SK-N-SH treated with all-trans-retinoic acid at 6 μM for 48 hours (cell line): ENCODE measurements at regions not wholly inside any gene's neighbourhood (a gene's known extent, or its start where the extent isn't known, plus 50 kb on each side); places are given as distances from the start of the nearest gene placed in this dataset.

Source experiments
- ATAC-seq: fragments of 200-7000 bp; cut with Tn5 transposase; 3 replicates; pipeline ENCODE4 v1.9.1; 2020; ENCODE audit warnings: mild to moderate bottlenecking, moderate library complexity
- ARNTL ChIP-seq: fragments of 450-650 bp; formaldehyde crosslinking; IDR thresholded peaks from 2 replicates; pipeline ENCODE4 v1.5.0; 2020; ENCODE audit warnings: low read depth, mild to moderate bottlenecking, moderate library complexity, borderline replicate concordance
- CSDC2 ChIP-seq: fragments of 250-450 bp; sonication (Bioruptor Pico); IDR thresholded peaks from 2 replicates; pipeline ENCODE4 v1.5.0; 2020; ENCODE audit warnings: mild to moderate bottlenecking, moderate library complexity
- ESRRG ChIP-seq: fragments of 250-450 bp; sonication (Bioruptor Pico); IDR thresholded peaks from 2 replicates; pipeline ENCODE4 v1.6.1; 2021; ENCODE audit warnings: mild to moderate bottlenecking
- GLIS3 ChIP-seq: fragments of 250-450 bp; sonication (Bioruptor Pico); IDR thresholded peaks from 2 replicates; pipeline ENCODE4 v1.5.0; 2020; ENCODE audit warnings: mild to moderate bottlenecking, moderate library complexity
- ISL1 ChIP-seq: fragments of 250-450 bp; sonication (Bioruptor Pico); IDR thresholded peaks from 2 replicates; pipeline ENCODE4 v2.1.2; 2022; ENCODE audit warnings: mild to moderate bottlenecking, moderate library complexity
- OSR1 ChIP-seq: fragments of 250-450 bp; sonication (Bioruptor Pico); IDR thresholded peaks from 2 replicates; pipeline ENCODE4 v1.8.0; 2022; ENCODE audit warnings: moderate library complexity, mild to moderate bottlenecking, inconsistent platforms
- PPARA ChIP-seq: fragments of 250-450 bp; sonication (Bioruptor Pico); IDR thresholded peaks from 2 replicates; pipeline ENCODE4 v1.5.0; 2020; ENCODE audit warnings: mild to moderate bottlenecking, borderline replicate concordance
- RARB ChIP-seq: fragments of 250-450 bp; sonication (Bioruptor Pico); IDR thresholded peaks from 2 replicates; pipeline ENCODE4 v1.8.0; 2021; ENCODE audit warnings: mild to moderate bottlenecking, moderate library complexity
- TCF4 ChIP-seq: fragments of 250-450 bp; sonication (Bioruptor Pico); IDR thresholded peaks from 2 replicates; pipeline ENCODE4 v1.8.0; 2021; ENCODE audit warnings: mild to moderate bottlenecking, moderate library complexity, borderline replicate concordance
- TOX ChIP-seq: fragments of 250-450 bp; sonication (Bioruptor Pico); IDR thresholded peaks from 2 replicates; pipeline ENCODE4 v1.8.0; 2021; ENCODE audit warnings: mild to moderate bottlenecking, moderate library complexity, borderline replicate concordance
- ZFP3 ChIP-seq: fragments of 250-450 bp; sonication (Bioruptor Pico); IDR thresholded peaks from 2 replicates; pipeline ENCODE4 v1.5.0; 2020; ENCODE audit warnings: mild to moderate bottlenecking, moderate library complexity
- ZFP30 ChIP-seq: fragments of 450-650 bp; formaldehyde crosslinking; IDR thresholded peaks from 2 replicates; pipeline ENCODE4 v1.5.0; 2022; ENCODE audit warnings: mild to moderate bottlenecking, moderate library complexity
- ZNF565 ChIP-seq: fragments of 450-650 bp; formaldehyde crosslinking; conservative IDR thresholded peaks from 2 replicates; pipeline ENCODE4 v1.5.0; 2020; ENCODE audit warnings: low read depth, mild to moderate bottlenecking, moderate library complexity
- ZNF70 ChIP-seq: fragments of 450-650 bp; formaldehyde crosslinking; IDR thresholded peaks from 2 replicates; pipeline ENCODE4 v1.5.0; 2020; ENCODE audit warnings: mild to moderate bottlenecking, moderate library complexity
- ZNF8 ChIP-seq: fragments of 450-650 bp; formaldehyde crosslinking; IDR thresholded peaks from 2 replicates; pipeline ENCODE4 v1.5.0; 2020; ENCODE audit warnings: mild to moderate bottlenecking, moderate library complexity
- TF ChIP-seq, protein P1 (sequence below): fragments of 250-450 bp; sonication (Bioruptor Pico); IDR thresholded peaks from 2 replicates; pipeline ENCODE4 v1.5.1; 2020; ENCODE audit warnings: low read depth, mild to moderate bottlenecking, moderate library complexity
- TF ChIP-seq, protein P2 (sequence below): fragments of 250-450 bp; sonication (Bioruptor Pico); IDR thresholded peaks from 2 replicates; pipeline ENCODE4 v1.5.1; 2021; ENCODE audit warnings: mild to moderate bottlenecking, moderate library complexity
- TF ChIP-seq, protein P3 (sequence below): fragments of 250-450 bp; sonication (Bioruptor Pico); IDR thresholded peaks from 2 replicates; pipeline ENCODE4 v1.5.0; 2020; ENCODE audit warnings: mild to moderate bottlenecking, moderate library complexity
- TF ChIP-seq, protein P4 (sequence below): fragments of 250-450 bp; sonication (Bioruptor Pico); IDR thresholded peaks from 2 replicates; pipeline ENCODE4 v1.8.0; 2021; ENCODE audit warnings: low read depth, mild to moderate bottlenecking, moderate library complexity, borderline replicate concordance

DNA sequence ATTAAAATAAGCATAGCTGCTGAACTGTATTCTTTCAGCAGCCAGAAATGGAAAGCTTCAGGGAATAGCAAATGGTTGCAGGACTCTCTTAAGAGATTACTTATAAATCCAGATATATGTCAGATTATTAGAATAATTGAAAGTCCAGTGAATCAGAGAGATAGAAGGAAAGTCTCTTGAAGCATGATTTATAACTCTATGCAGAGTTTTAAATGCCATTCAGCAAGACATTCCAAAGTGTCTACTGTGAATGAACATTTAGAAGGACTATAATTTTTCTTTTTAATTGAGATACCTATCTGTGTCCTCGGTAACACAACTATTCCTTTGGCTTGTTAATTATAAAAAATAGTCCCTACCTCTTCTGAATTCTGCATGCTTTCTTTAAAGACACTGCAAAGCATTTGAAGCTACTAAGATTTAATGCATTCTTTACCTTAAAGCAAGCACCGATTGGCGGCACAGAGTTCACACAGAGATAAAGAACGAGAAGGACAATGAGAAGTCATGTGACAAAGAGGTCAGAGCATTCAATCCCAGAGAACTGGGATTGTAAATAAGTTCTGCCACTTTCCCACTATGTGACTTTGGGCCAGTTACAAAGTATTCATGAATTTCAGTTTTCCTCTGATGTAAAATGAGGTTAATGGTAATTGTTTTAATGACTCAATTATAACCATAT lies 371.0 kb upstream of the ATP2B1 start:
- ATAC-seq = no peak
- TF ChIP-seq ISL1 (CRISPR knock-in tag) = peak; percentile 82
- no peak for TF ChIP-seq CSDC2

DNA sequence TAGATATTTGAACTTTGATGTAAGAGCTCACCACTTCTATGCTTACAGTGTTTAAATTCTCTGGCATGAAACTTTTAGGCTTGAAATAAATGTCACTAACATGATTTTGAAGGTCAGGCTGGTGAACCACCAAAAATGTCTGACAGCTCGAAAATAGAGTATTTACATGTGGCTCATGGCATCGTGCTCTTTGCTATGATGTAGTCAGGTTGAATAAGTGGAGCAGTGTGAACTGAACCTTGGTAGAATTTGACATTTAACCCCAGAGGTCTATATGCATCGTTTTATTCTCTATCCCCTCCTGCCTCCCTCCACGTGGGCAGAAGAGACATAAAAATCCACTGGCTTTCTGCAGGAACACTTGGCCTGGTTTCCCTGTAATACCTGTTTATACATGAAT lies 369.7 kb upstream of the ATP2B1 start:
- TF ChIP-seq, protein P1, sequence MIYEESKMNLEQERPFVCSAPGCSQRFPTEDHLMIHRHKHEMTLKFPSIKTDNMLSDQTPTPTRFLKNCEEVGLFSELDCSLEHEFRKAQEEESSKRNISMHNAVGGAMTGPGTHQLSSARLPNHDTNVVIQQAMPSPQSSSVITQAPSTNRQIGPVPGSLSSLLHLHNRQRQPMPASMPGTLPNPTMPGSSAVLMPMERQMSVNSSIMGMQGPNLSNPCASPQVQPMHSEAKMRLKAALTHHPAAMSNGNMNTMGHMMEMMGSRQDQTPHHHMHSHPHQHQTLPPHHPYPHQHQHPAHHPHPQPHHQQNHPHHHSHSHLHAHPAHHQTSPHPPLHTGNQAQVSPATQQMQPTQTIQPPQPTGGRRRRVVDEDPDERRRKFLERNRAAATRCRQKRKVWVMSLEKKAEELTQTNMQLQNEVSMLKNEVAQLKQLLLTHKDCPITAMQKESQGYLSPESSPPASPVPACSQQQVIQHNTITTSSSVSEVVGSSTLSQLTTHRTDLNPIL (CRISPR knock-in tag) = no peak
- no peak for TF ChIP-seq TOX (CRISPR knock-in tag)
- no peak for TF ChIP-seq PPARA (CRISPR knock-in tag)
- TF ChIP-seq, protein P2, sequence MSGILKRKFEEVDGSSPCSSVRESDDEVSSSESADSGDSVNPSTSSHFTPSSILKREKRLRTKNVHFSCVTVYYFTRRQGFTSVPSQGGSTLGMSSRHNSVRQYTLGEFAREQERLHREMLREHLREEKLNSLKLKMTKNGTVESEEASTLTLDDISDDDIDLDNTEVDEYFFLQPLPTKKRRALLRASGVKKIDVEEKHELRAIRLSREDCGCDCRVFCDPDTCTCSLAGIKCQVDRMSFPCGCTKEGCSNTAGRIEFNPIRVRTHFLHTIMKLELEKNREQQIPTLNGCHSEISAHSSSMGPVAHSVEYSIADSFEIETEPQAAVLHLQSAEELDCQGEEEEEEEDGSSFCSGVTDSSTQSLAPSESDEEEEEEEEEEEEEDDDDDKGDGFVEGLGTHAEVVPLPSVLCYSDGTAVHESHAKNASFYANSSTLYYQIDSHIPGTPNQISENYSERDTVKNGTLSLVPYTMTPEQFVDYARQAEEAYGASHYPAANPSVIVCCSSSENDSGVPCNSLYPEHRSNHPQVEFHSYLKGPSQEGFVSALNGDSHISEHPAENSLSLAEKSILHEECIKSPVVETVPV = no peak
- TF ChIP-seq, protein P3, sequence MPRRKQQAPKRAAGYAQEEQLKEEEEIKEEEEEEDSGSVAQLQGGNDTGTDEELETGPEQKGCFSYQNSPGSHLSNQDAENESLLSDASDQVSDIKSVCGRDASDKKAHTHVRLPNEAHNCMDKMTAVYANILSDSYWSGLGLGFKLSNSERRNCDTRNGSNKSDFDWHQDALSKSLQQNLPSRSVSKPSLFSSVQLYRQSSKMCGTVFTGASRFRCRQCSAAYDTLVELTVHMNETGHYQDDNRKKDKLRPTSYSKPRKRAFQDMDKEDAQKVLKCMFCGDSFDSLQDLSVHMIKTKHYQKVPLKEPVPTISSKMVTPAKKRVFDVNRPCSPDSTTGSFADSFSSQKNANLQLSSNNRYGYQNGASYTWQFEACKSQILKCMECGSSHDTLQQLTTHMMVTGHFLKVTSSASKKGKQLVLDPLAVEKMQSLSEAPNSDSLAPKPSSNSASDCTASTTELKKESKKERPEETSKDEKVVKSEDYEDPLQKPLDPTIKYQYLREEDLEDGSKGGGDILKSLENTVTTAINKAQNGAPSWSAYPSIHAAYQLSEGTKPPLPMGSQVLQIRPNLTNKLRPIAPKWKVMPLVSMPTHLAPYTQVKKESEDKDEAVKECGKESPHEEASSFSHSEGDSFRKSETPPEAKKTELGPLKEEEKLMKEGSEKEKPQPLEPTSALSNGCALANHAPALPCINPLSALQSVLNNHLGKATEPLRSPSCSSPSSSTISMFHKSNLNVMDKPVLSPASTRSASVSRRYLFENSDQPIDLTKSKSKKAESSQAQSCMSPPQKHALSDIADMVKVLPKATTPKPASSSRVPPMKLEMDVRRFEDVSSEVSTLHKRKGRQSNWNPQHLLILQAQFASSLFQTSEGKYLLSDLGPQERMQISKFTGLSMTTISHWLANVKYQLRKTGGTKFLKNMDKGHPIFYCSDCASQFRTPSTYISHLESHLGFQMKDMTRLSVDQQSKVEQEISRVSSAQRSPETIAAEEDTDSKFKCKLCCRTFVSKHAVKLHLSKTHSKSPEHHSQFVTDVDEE = no peak
- TF ChIP-seq GLIS3 (CRISPR knock-in tag) = no peak
- TF ChIP-seq ARNTL = no peak
- TF ChIP-seq, protein P4, sequence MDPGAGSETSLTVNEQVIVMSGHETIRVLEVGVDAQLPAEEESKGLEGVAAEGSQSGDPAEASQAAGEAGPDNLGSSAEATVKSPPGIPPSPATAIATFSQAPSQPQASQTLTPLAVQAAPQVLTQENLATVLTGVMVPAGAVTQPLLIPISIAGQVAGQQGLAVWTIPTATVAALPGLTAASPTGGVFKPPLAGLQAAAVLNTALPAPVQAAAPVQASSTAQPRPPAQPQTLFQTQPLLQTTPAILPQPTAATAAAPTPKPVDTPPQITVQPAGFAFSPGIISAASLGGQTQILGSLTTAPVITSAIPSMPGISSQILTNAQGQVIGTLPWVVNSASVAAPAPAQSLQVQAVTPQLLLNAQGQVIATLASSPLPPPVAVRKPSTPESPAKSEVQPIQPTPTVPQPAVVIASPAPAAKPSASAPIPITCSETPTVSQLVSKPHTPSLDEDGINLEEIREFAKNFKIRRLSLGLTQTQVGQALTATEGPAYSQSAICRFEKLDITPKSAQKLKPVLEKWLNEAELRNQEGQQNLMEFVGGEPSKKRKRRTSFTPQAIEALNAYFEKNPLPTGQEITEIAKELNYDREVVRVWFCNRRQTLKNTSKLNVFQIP (CRISPR knock-in tag) = no peak
- TF ChIP-seq ZNF565 = no peak
- TF ChIP-seq ZFP3 (CRISPR knock-in tag) = no peak
- TF ChIP-seq ISL1 (CRISPR knock-in tag) = no peak
- no peak for TF ChIP-seq RARB (CRISPR knock-in tag)

DNA sequence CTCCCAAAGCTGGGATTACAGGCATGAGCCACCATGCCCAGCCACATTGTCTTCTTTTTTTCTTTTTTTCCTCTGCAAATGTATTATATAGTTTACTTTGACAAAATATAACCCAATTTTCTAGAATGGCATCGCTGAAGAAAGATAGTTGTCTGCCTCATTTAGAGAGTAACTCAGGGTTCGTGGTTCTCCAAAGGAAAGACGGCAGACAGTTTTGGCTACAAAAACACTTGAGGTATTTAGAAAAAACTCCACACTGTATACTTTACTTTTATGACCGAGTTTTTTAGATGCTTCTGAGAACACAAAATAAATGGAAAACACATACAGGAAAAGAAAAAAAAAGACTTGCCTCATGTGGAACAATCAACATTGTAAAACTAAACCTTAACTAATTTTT lies 369.1 kb upstream of the ATP2B1 start:
- ATAC-seq = no peak
- TF ChIP-seq, protein P2 = no peak

More for the DNA sequence above, 369.7 kb upstream of the ATP2B1 start:
- ATAC-seq = no peak

DNA sequence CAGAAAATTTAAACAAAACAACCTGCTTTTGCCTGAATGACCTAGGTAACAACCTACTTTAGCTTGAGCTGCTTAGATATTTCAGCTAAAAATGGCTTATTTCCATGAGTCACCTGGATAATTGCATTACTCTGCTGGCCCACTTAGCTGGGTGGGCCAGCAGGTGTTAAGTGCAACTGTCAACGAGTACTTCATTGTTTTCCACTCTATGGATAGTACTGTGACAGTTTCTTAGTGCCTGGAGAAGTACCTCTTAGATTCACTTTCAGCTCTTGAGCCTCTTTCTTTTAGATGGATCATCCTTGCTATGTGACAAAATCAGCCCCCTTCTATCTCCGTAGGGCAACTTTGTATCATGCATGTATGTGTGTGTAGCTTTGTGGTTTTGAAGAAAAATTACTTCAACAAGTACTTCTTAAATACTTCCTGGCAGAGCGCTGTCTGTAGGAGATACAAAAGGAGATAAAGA lies 368.2 kb upstream of the ATP2B1 start:
- ATAC-seq = no peak
- TF ChIP-seq CSDC2 (no peak), ISL1 (CRISPR knock-in tag) (peak; percentile 59)
- TF ChIP-seq, all 23 proteins: peak for 1

DNA sequence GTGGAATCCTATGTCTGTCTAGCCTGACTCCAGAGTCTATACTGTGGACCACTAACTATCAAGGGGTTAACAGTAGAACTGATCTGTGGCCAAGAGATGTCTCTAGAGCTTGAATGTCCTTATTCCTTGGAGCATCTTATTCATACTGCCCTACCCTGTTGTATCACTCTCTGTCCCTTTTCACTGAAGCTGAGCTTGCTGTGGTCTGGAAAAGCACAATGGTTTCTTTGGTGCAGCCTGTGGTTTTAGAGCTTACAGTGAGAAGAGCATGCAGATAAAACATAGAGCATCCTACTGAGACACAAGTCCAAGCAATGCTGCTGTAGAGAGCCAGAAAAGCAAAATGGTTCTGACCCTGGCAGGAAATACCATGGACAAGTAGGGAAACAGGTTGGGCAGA lies 367.0 kb upstream of the ATP2B1 start:
- no peak for ATAC-seq
- no peak for TF ChIP-seq ZFP30 (CRISPR knock-in tag)
- no peak for TF ChIP-seq TOX (CRISPR knock-in tag)
- no peak for TF ChIP-seq ARNTL
- no peak for TF ChIP-seq ZNF565
- TF ChIP-seq ZNF70 (CRISPR knock-in tag) = no peak
- TF ChIP-seq OSR1 (CRISPR knock-in tag) = no peak
- no peak for TF ChIP-seq ESRRG (CRISPR knock-in tag)
- no peak for TF ChIP-seq CSDC2
- TF ChIP-seq TCF4 (CRISPR knock-in tag) = no peak
- TF ChIP-seq, protein P3 = no peak
- TF ChIP-seq GLIS3 (CRISPR knock-in tag) = no peak
- no peak for TF ChIP-seq RARB (CRISPR knock-in tag)
- TF ChIP-seq PPARA (CRISPR knock-in tag) = no peak
- TF ChIP-seq, protein P4 (CRISPR knock-in tag) = no peak
- no peak for TF ChIP-seq ZNF8 (CRISPR knock-in tag)
